ENCODE measurements at regions not wholly inside any gene's neighbourhood (a gene's known extent, or its start where the extent isn't known, plus 50 kb on each side); places are given as distances from the start of the nearest gene placed in this dataset.

GRCh38 chr1:233460692-233461091 lies 133.2 kb downstream of the MAP3K21 start:
- H3K27ac ChIP-seq (replicated peaks) = no peak overlapping the region
- no peak overlapping the region for H3K4me3 ChIP-seq (replicated peaks; ENCODE audit: insufficient read depth, low read length)
- no peaks in the 10 kb centered on the region for H3K27me3 ChIP-seq (ENCODE audit: insufficient read depth, poor library complexity, severe bottlenecking)
- TF ChIP-seq SPI1 (IDR thresholded peaks at IDR 0.05; ENCODE audit: borderline replicate concordance, low read depth) = no peak
- no peak for TF ChIP-seq GABPA (IDR thresholded peaks at IDR 0.05; ENCODE audit: low read depth)
- TF ChIP-seq CTCF (IDR thresholded peaks at IDR 0.05; ENCODE audit: insufficient read depth, low read length) = no peak
- no peak for TF ChIP-seq REST (IDR thresholded peaks at IDR 0.05; ENCODE audit: insufficient replicate concordance, low read depth)
- TF ChIP-seq POLR2AphosphoS5 (IDR thresholded peaks at IDR 0.05; ENCODE audit: low read depth) = no peak
- no peak for DNase-seq (ENCODE audit: low read depth in 1 of 2, low spot score in 1 of 2)

GRCh38 chr1:233461847-233462246 lies 134.3 kb downstream of the MAP3K21 start:
- Histone ChIP-seq H3K27ac (replicated peaks) (no peak overlapping the region), H3K27me3 (ENCODE audit: insufficient read depth, poor library complexity, severe bottlenecking) (no peaks in the 10 kb centered on the region), H3K4me3 (replicated peaks; ENCODE audit: insufficient read depth, low read length) (no peak overlapping the region)
- TF ChIP-seq CTCF (IDR thresholded peaks at IDR 0.05; ENCODE audit: insufficient read depth, low read length) = no peak
- no peak for TF ChIP-seq SPI1 (IDR thresholded peaks at IDR 0.05; ENCODE audit: borderline replicate concordance, low read depth)
- TF ChIP-seq REST (IDR thresholded peaks at IDR 0.05; ENCODE audit: insufficient replicate concordance, low read depth) = no peak
- TF ChIP-seq POLR2AphosphoS5 (IDR thresholded peaks at IDR 0.05; ENCODE audit: low read depth) = no peak
- TF ChIP-seq GABPA (IDR thresholded peaks at IDR 0.05; ENCODE audit: low read depth) = no peak
- DNase-seq (ENCODE audit: low read depth in 1 of 2, low spot score in 1 of 2) = no peak

- DNase-seq (ENCODE audit: low read depth in 1 of 2, low spot score in 1 of 2) = no peak
- Histone ChIP-seq H3K4me3 (replicated peaks; ENCODE audit: insufficient read depth, low read length) (no peak overlapping the region), H3K27ac (replicated peaks) (no peak overlapping the region), H3K27me3 (ENCODE audit: insufficient read depth, poor library complexity, severe bottlenecking) (no peaks in the 10 kb centered on the region)
- no peak for TF ChIP-seq REST (IDR thresholded peaks at IDR 0.05; ENCODE audit: insufficient replicate concordance, low read depth)
- TF ChIP-seq GABPA (IDR thresholded peaks at IDR 0.05; ENCODE audit: low read depth) = no peak
- TF ChIP-seq SPI1 (IDR thresholded peaks at IDR 0.05; ENCODE audit: borderline replicate concordance, low read depth) = no peak
- no peak for TF ChIP-seq POLR2AphosphoS5 (IDR thresholded peaks at IDR 0.05; ENCODE audit: low read depth)
- no peak for TF ChIP-seq CTCF (IDR thresholded peaks at IDR 0.05; ENCODE audit: insufficient read depth, low read length)
Measured at GRCh38 chr1:233463333-233463732, 135.8 kb downstream of the MAP3K21 start.
